ENCODE measurements at regions not wholly inside any gene's neighbourhood (a gene's known extent, or its start where the extent isn't known, plus 50 kb on each side); places are given as distances from the start of the nearest gene placed in this dataset.

DNA sequence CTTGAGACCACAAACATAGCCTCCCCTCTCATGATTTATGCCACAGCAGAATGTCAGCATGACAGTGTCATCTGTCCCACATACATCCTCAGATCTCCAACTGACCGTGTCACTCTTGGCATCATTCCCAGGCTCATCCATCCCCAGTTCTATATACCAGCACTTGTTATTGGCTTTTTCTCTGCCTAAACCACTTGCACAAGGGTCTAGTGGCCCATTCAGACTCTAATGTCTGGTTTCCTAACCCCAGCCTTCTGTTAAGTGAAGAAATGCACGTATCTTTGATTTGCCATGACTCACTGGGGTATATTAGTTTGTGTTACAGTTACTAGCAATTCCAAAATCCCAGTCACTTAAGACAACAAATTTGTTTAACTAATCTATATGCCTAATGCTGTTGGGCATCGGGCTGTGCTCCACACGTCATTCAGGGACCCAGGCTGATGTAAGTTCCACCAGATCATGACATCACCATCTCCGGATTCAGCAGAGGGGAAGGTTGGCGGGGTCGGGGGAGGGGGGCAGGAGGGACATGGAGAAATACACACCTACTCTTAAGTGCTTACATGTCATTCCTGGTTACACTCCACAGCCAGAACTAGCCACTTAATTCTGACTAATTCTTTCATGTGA lies 517.4 kb downstream of the BUD13 start:
- TF ChIP-seq, protein P1, sequence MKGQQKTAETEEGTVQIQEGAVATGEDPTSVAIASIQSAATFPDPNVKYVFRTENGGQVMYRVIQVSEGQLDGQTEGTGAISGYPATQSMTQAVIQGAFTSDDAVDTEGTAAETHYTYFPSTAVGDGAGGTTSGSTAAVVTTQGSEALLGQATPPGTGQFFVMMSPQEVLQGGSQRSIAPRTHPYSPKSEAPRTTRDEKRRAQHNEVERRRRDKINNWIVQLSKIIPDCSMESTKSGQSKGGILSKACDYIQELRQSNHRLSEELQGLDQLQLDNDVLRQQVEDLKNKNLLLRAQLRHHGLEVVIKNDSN (IDR thresholded peaks at IDR 0.05): no peak
- no peak for TF ChIP-seq NFIC (IDR thresholded peaks at IDR 0.05)
- TF ChIP-seq YY1 (IDR thresholded peaks at IDR 0.05; ENCODE audit: low read depth): no peak
- no peak for TF ChIP-seq EP300 (IDR thresholded peaks at IDR 0.05; ENCODE audit: borderline replicate concordance)
- TF ChIP-seq EGR1 (IDR thresholded peaks at IDR 0.05): no peak
- TF ChIP-seq, protein P2, sequence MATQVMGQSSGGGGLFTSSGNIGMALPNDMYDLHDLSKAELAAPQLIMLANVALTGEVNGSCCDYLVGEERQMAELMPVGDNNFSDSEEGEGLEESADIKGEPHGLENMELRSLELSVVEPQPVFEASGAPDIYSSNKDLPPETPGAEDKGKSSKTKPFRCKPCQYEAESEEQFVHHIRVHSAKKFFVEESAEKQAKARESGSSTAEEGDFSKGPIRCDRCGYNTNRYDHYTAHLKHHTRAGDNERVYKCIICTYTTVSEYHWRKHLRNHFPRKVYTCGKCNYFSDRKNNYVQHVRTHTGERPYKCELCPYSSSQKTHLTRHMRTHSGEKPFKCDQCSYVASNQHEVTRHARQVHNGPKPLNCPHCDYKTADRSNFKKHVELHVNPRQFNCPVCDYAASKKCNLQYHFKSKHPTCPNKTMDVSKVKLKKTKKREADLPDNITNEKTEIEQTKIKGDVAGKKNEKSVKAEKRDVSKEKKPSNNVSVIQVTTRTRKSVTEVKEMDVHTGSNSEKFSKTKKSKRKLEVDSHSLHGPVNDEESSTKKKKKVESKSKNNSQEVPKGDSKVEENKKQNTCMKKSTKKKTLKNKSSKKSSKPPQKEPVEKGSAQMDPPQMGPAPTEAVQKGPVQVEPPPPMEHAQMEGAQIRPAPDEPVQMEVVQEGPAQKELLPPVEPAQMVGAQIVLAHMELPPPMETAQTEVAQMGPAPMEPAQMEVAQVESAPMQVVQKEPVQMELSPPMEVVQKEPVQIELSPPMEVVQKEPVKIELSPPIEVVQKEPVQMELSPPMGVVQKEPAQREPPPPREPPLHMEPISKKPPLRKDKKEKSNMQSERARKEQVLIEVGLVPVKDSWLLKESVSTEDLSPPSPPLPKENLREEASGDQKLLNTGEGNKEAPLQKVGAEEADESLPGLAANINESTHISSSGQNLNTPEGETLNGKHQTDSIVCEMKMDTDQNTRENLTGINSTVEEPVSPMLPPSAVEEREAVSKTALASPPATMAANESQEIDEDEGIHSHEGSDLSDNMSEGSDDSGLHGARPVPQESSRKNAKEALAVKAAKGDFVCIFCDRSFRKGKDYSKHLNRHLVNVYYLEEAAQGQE (IDR thresholded peaks at IDR 0.05; ENCODE audit: low read depth): no peak
- no peak for TF ChIP-seq TAF1 (IDR thresholded peaks at IDR 0.05; ENCODE audit: low read depth)
- no peak for TF ChIP-seq RAD21 (IDR thresholded peaks at IDR 0.05; ENCODE audit: low read depth)
- no peak for TF ChIP-seq CEBPB (IDR thresholded peaks at IDR 0.05)
- TF ChIP-seq, protein P3, sequence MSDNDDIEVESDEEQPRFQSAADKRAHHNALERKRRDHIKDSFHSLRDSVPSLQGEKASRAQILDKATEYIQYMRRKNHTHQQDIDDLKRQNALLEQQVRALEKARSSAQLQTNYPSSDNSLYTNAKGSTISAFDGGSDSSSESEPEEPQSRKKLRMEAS (IDR thresholded peaks at IDR 0.05): no peak
- TF ChIP-seq ZBTB7A (IDR thresholded peaks at IDR 0.05; ENCODE audit: low read depth): no peak
- TF ChIP-seq FOXM1 (IDR thresholded peaks at IDR 0.05; ENCODE audit: borderline replicate concordance, low read depth): no peak
- TF ChIP-seq TCF12 (IDR thresholded peaks at IDR 0.05; ENCODE audit: low read depth): no peak
- no peak for TF ChIP-seq CREB1 (IDR thresholded peaks at IDR 0.05; ENCODE audit: low read depth)

Data from Ishikawa (cell line).